ENCODE measurements at regions not wholly inside any gene's neighbourhood (a gene's known extent, or its start where the extent isn't known, plus 50 kb on each side); places are given as distances from the start of the nearest gene placed in this dataset.
"Not testable (repeated sequence)": the region's sequence is repeated elsewhere in the genome, so short reads cannot be mapped to it uniquely, and the experiment has no call there.

DNA sequence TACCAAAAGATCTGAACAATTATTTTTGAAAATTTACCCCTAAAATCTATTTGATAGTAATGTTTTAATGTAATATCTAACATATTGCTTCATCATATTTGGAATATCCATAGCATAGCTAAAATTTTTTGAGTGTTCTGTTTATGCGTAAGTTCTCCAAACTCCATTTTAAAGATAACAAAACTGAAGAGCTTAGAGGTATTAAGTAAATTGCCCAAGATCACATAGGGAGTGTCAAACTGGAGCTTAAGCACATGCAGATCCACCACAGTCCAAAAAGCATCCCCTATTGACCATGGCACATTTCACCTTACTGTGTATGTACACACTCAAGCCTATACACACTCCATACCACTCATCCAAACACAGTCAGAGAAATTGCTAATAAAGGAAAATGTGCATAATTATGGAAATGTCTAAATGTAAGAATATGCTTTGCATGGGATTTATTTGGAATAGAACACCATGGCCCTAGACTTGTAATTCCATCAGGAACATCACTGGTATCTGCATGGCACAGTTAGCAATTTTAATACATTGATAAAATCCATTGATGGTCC lies 85.2 kb upstream of the TGFBR2 start:
- DNase-seq (ENCODE audit: low read depth in 2 of 2), result no peak

DNA sequence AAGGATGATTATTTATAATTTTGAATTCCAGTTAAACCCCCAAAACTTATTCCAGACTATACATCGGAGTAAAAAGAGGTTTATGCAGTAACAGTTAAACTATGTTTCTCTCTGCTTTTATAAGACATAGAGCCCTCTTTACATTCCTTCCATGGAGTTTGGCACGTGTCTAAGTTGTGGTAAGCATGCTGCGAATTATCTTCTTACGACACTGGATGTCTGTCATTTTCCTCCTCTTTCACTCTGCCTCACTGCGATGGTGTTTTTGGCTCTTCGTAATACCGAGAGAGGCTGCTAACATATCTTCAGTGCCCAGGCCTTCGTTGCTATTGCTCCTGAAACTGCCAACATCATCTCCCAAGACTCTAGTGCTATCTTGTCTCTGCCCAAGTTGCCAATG lies 83.9 kb upstream of the TGFBR2 start:
- no peak for DNase-seq (ENCODE audit: low read depth in 2 of 2)

DNA sequence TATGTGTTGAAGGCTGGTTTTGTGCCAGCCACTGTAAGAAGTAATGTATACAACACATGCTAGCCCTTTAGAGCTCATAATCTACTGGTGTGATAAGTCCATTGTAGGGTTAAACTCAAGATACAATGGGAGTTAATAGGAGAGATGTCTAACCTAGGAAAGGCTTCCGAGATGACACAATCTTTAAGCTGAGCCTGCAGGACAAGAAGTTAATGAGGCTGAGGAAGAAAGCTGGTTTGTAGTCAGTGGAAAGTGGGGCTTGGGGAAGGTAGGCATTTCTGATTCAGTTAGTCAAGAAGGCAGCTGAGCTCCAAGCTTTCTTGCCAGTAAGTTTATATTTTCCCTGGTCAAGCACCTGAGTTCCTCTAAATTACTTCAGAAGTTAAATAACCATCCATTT lies 83.0 kb upstream of the TGFBR2 start:
- DNase-seq (ENCODE audit: low read depth in 2 of 2), result no peak

DNA sequence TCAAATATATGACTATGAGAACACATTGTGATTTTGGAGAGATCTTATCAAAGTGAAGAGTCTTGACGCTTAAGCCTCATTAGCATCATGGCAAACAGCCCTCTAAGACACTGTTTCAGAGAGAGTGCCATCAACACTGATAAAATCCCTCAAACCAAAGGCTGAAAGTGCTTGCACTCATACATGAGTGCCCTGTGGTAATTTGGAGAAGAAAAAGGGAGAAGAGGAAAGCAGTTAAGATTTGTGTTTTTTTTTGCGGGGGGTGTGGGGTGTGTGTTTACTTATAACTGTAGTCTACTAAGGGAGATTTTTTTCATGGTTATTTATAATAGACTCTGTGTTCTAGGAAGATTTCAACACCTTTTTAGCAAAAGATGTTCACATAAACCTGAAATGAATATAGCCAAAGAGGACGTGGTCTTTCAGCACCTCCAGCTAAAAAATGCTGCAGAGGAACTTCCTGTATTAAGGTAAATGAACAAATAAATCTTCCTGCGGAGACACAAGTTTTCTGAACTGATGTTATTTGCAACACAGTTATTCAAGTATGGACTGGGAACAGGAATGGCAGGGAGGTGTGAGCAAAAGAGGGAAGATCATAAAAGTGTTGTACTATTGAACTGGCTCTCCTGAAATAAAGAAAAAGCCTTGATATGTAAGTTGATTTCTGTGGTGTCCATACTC lies 81.9 kb upstream of the TGFBR2 start:
- no peak for DNase-seq (ENCODE audit: low read depth in 2 of 2)

DNA sequence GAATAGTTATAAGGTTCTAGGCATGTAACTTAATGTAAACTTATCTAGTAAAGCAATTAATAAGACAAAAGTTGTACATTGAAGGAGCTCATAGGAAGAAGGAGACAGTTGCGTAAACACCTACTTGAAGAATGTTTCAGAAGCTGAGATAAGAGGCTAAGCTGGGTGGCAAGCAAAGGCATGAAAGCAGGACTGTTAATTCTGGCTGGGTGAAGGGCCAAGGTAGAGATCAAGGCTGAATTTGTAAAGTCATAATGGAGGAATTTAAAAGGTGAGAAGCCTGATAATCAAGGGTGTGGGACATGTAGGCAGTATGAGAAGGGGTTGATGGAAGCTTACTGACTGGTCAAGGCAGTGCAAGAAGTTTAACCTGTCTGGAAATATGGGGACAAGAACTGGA lies 80.4 kb upstream of the TGFBR2 start:
- no peak for DNase-seq (ENCODE audit: low read depth in 2 of 2)

DNA sequence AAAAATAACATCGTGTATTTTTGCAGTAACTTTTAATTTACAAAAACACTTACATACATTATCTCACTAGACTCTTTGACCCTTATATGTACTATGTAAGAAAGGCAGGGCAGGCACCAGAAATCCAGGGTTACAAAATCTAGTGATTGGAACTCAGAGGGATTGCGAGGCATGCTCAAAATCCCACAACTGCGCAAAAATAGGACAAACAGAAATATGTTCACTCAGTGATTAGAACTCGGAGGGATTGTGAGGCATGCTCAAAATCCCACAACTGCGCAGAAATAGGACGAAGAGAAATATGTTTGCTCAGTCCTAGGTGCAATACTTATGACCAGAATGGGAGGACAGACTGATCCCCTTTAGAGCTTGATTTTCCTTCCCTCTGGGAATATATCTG lies 79.2 kb upstream of the TGFBR2 start:
- no peak for DNase-seq (ENCODE audit: low read depth in 2 of 2)

DNA sequence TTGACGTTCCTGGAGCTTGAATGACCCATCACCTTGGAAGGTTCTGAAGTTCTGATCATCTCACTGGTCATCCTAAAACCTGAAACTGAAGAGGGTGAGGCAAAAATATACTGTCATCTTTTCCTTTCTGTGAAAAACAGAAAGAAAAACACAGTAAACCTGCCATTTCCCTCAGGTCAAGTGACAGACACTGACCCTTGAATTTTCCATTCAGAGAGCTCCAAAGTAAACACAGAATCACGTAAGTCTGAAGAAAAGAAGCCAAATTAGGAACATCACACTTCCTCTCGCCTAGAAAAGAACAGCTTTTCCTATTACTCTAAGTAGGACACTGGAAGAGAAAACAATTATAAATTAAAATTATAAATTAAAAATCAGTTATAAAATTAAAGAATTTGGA lies 78.7 kb upstream of the TGFBR2 start:
- DNase-seq (ENCODE audit: low read depth in 2 of 2), result no peak

DNA sequence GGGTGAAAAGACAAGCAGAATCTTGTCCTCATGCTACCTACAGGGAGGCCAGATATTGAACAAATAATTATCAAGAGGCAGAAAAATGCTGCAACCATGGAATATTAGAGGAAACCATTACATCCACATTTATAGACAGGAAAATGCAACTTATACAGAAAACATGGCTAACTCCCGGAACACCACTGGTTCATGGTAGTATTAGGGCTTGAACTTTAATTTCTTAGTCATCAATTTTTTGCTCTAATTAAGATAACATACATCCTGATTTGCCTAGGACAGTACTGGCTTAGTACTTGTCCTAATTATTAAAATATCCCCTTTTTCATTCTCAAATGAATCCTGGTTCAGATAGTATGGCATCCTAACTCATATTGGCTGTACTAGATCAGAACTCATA lies 76.3 kb upstream of the TGFBR2 start:
- no peak for DNase-seq (ENCODE audit: low read depth in 2 of 2)

DNA sequence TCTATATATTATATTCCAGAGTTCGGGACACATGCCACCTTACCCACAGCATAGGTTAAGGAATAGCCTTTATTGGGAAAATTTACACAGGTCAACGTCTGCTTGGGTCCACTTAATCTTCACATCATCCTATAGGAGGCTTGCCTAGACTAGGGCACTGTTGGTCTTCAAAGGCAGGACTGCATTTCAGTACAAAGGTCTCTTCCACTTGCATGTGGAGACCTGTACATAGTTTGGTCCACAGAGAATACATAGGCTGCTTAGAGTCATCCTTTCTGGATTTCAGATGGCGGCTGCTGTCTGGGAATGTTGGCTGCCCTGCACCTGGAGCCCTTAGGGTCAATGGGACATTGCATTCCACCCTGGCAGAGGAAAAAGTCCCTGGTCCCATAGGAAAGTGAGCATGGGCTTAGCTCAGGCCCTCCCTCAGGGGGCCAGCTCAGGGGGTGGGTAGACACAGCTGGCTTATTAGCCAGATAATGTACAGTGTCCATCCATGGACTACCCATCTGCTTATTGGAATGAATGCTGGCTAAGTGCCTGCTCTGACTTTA lies 75.3 kb upstream of the TGFBR2 start:
- no peak for DNase-seq (ENCODE audit: low read depth in 2 of 2)

DNA sequence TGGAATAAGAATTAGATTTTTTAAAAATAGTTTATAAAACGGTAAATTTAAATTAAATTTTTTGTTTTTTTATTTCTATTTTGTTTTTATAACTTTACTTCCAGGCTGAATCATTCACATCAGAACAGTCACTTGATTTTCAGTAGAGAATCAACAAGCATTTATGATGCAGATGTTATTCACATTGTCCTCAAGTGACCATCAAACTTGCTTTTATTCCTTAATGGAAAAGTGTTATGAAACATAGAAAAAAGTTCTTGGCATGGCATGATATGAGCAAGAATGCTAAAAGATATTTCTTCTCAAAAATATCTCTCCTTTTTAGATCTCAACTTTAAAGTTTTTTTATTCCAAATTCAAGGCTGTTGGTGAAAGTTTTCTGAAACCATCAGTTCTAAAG lies 70.9 kb upstream of the TGFBR2 start:
- no peak for DNase-seq (ENCODE audit: low read depth in 2 of 2)

DNA sequence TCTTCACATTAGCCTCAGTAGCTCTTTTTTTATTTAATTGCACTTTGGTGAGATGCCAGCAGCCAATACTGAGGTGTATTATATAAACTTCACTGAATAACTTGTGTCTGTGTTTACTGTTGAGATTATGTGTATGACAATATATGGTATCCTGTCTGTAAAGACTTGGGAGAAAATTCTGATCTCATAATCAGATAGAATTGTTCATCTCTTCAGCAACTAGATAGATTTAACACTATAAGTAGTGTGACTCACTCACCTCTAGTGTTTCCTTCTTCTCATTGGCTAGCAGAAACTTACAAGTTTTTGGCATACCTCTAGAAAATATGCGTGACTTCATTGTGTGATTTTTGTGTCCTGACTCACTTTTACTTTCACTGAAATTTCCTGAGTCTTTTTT lies 67.6 kb upstream of the TGFBR2 start:
- no peak for DNase-seq (ENCODE audit: low read depth in 2 of 2)

DNA sequence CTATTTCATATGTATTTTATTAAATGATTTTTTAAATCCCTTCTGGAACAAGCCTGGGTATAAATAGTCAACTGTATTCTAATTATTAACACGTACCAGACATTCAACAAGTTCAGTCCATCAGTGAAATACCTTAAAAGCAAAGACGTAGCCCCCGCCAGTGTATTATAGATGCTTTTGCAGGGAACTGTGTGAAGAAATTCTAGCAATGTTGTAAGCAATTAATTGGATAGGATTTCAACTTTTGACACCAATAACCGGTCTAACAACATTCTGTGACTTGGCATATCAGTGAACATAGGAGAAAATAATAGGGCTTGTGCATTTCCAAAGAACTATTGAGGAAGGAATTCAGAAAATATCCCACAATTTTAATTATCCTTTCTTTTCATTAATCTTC lies 67.2 kb upstream of the TGFBR2 start:
- no peak for DNase-seq (ENCODE audit: low read depth in 2 of 2)

DNA sequence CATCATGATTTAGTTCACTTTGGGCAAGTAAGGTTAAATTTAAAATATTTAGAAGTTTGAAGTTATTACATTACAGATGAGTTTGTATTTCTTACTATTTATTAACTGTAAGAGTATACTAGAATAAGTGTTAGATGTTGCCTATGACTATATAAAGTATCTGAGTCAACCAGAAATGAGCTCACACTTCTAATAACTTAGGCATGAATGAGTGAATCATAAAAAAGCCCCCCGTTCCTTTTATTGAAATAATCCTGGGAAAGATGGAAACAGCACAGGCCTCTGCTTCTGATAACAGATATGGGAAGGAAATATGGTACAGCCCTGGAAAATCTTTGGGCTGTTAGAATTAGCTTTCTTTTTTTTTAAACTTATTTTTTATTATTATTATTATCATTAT lies 66.6 kb upstream of the TGFBR2 start:
- no peak for DNase-seq (ENCODE audit: low read depth in 2 of 2)

DNA sequence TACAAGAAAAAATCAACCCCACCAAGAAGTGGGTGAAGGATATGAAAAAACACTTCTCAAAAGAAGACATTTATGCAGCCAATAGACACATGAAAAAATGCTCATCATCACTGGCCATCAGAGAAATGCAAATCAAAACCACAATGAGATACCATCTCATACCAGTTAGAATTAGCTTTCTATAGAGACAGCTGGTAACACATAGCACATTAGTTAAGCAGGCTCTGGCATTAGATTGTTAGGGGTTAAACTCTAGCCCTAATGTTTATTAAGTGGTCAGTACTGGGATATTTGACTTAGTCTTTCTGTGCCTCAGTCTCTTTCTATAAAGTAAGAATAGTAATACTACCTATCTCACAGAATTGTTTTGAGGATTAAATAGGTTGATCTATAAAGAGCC lies 65.2 kb upstream of the TGFBR2 start:
- DNase-seq (ENCODE audit: low read depth in 2 of 2), result not testable (repeated sequence)

DNA sequence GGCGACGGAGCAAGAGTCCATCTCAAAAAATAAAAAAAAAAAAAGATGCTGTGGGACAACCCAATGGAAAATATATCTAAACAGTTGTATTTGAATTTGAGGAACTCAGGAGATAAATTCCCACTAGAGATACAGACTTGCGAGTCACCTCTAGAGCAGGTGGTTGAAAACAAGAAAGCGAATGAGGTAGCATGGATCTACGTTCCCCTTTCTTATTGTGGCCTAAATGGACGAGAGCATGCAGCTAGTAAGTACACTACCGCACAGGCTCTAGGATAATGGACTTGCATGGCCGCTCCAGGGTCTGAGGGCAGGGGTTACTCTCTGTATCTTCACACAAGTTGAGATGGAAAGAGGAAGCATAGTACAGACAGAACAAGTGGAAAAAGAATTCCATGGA lies 63.5 kb upstream of the TGFBR2 start:
- DNase-seq (ENCODE audit: low read depth in 2 of 2), result no peak

DNA sequence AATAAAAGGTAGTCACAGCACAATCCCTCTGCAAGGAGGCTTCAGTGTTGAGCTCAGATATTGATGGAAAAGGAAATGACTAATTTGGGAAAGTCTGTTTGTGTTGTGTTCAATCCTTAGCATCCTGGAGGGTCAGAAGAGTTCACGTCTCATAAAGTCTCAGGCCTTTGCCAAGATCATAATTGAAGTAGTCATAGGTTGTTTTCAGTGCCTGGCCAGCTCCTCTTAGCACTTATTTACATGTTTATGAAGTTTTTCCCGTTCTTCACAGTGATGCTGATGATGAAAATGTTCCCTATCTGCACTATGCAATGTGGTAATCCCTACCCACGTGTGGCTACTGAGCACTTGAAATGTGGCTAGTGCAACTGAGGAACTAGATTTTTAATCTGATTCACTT lies 61.6 kb upstream of the TGFBR2 start:
- no peak for DNase-seq (ENCODE audit: low read depth in 2 of 2)

DNA sequence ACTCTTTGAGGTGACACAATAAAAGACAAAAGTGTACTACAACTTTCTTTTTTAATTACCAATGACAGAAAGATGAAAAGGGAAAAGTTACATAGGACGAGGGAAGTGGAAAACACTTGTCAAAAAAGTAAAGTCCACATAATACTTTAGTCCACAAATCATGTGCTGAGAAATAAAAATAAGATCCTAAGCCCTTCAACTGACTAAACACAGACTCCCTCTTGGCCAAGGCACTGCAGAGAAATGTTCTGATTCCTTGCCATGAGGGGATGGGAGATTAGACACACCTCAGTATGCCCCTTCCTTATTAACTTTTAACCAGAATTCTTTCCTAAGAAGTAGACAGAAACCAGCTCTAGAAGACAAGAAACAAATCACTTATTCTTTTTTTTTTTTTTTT lies 59.5 kb upstream of the TGFBR2 start:
- no peak for DNase-seq (ENCODE audit: low read depth in 2 of 2)

DNA sequence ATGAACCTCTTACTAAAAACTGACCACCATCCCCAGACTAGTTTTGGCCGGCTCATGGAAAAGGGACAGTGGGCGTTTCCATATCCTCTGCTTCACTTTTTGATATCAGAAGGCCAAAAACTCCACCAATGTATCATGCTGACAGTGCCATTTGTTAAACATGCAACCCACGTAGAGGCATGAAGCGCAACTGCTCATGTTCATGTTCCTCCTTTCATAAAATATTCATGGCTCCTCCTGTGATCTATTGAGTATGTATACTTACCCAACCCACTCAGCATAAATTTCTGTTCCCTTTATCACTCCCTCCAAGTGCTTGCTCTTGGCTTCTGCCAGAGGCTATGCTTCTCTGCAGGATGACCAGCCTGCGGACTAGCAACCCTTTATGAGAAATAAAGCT lies 58.7 kb upstream of the TGFBR2 start:
- DNase-seq (ENCODE audit: low read depth in 2 of 2), result no peak

DNA sequence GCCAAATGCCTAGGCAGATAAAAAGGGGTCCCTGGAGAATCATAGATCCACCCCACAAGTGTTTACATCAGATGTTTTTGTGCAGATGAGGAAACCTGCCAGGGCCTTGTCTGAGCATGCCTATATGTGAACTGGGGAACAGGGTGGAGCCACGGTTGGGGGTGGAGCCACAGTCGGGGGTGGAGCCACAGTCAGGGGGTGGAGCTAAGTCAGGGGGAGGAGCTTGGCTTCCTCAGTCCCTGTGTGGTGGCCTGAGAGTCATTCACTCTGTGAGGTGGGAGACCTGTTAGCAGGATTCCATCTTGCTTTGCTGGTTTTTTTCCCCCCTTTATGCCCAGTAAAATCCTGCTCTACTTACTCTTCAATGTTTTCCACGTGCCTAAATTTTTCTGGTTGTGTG lies 57.8 kb upstream of the TGFBR2 start:
- DNase-seq (ENCODE audit: low read depth in 2 of 2), result peak in 1 of 2 donors; percentile 12

DNA sequence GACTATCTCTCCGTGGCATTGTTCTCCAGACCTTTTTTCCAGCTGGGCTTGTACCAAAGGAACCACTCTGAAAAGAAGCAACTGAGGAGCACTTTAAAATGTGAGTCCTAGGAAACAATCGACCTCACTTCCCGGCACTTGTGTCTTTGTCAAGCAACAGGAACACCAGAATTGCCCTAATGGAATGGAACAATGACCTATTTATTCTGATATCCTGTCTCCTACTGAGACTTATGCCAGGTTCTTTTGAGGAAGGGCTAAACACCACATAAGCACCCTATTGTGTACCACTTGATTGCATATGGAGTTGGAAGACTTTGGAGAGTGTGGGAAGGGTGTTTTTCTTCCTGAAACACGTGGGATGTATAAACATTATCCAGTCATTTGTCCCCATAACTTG lies 56.8 kb upstream of the TGFBR2 start:
- no peak for DNase-seq (ENCODE audit: low read depth in 2 of 2)

DNA sequence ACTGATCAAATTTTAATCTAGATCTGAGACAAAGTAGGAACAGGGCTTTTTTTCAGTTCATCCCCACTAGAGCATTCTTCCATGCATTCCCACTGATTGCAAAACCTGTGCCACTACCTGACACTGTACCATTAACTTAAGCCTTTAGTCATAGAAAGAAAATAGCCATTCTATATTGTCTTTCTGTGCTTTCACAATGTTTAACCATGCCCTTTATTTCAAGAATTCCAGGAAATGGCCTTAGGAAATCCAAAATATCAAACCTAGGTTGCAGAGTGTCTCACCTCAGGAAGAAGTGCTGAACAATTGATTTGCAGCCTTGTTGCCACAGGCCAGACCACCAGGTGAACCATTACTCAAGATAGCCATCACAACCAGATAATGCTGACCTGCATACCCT lies 56.2 kb upstream of the TGFBR2 start:
- no peak for DNase-seq (ENCODE audit: low read depth in 2 of 2)

DNA sequence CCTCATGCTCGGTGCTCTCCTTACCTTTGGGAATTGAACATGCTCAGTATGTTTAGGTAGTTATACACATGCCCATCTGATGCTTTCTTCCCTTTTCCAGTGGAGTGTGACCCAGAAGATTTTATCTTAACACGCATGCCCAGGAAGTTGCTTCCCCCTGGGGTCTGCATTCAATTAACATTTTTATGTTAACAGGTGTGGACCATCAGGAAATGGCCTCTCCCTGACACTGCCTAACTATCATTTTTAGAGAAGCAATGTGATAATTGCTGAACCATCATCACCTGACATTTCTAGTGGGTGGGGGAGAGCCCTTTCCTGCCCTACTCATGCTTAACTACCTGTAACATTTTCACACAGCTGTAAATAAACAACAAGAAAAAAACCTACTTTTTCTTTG lies 55.1 kb upstream of the TGFBR2 start:
- DNase-seq (ENCODE audit: low read depth in 2 of 2), result no peak

DNA sequence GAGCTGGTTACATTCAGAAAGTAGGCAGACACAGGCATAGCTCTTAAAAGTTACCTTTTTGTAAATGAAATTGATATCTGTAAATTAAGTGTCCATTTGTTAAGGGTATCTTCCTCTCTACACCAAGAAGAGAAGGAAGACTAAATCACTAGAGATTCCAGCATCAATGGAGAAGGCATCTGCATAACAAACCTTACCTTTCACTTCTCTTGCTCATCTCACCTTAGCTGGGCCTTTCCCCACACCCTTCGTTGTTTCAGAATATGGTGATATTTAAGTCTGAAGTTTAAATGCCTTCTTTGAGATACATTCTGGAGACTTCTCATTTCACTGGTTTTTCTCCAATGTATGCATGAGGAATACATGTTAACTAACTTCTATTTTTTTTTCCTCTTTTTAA lies 54.5 kb upstream of the TGFBR2 start:
- no peak for DNase-seq (ENCODE audit: low read depth in 2 of 2)

All from activated CD8-positive, alpha-beta memory T cell treated with anti-CD3 and anti-CD28 coated beads for 4 hours (primary cell).